ENCODE measurements at regions not wholly inside any gene's neighbourhood (a gene's known extent, or its start where the extent isn't known, plus 50 kb on each side); places are given as distances from the start of the nearest gene placed in this dataset.

GRCh38 chr20:12217382-12217781, 299.7 kb downstream of the BTBD3 start:
- TF ChIP-seq SRF (IDR thresholded peaks at IDR 0.05; ENCODE audit: low read depth, low read length) (no peak), SUZ12 (IDR thresholded peaks at IDR 0.05; ENCODE audit: low read length) (no peak), CHD2 (IDR thresholded peaks at IDR 0.05; ENCODE audit: low read length) (no peak), SIN3A (conservative IDR thresholded peaks at IDR 0.05 in 1 of 2, IDR thresholded peaks at IDR 0.05 in 1 of 2; ENCODE audit: low read depth in 1 of 2, low read length in 2 of 2) (no peak), CHD7 (IDR thresholded peaks at IDR 0.05; ENCODE audit: insufficient replicate concordance, low read length) (no peak), EP300 (IDR thresholded peaks at IDR 0.05; ENCODE audit: borderline replicate concordance in 1 of 2, low read depth in 2 of 2, low read length in 2 of 2) (no peak), EZH2 (IDR thresholded peaks at IDR 0.05; ENCODE audit: low read depth, low read length, severe bottlenecking) (no peak), KDM5A (IDR thresholded peaks at IDR 0.05; ENCODE audit: low read length) (no peak), POLR2A (IDR thresholded peaks at IDR 0.05; ENCODE audit: control extremely low read depth in 1 of 2, low read depth in 2 of 2, low read length in 2 of 2) (no peak)
- TF ChIP-seq, protein P1, sequence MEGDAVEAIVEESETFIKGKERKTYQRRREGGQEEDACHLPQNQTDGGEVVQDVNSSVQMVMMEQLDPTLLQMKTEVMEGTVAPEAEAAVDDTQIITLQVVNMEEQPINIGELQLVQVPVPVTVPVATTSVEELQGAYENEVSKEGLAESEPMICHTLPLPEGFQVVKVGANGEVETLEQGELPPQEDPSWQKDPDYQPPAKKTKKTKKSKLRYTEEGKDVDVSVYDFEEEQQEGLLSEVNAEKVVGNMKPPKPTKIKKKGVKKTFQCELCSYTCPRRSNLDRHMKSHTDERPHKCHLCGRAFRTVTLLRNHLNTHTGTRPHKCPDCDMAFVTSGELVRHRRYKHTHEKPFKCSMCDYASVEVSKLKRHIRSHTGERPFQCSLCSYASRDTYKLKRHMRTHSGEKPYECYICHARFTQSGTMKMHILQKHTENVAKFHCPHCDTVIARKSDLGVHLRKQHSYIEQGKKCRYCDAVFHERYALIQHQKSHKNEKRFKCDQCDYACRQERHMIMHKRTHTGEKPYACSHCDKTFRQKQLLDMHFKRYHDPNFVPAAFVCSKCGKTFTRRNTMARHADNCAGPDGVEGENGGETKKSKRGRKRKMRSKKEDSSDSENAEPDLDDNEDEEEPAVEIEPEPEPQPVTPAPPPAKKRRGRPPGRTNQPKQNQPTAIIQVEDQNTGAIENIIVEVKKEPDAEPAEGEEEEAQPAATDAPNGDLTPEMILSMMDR (IDR thresholded peaks at IDR 0.05; ENCODE audit: control extremely low read depth in 1 of 3, insufficient read depth in 1 of 3, low read depth in 1 of 3, low read length in 3 of 3): no peak

Data from H1 (cell line).